Calu3 (cell line): ENCODE measurements at regions not wholly inside any gene's neighbourhood (a gene's known extent, or its start where the extent isn't known, plus 50 kb on each side); places are given as distances from the start of the nearest gene placed in this dataset.
"Not testable (repeated sequence)": the region's sequence is repeated elsewhere in the genome, so short reads cannot be mapped to it uniquely, and the experiment has no call there.

Source experiments
- BruUV-seq: library from RNA; stranded (reverse); fragments of 400-500 nt; replicated peaks from 2 replicates; lab custom pipeline; 2021; lab: Mats Ljungman, UMichigan
- CTCF ChIA-PET: fragments of 300-600 bp; sonication (Branson Sonifier 250); formaldehyde crosslinking; loops from one replicate; lab custom pipeline; 2022; ENCODE audit warnings: antibody characterized with exemption; lab: Charles Lee
- DNase-seq: peaks from one replicate; pipeline ENCODE4 v3.0.0; 2022
- H3K27ac Mint-ChIP-seq: one replicate; pipeline ENCODE4 v1.8.0; 2022; ENCODE audit warnings: mixed read lengths; ENCODE audit not compliant: unreplicated experiment
- H3K27me3 Mint-ChIP-seq: one replicate; pipeline ENCODE4 v1.8.0; 2022; ENCODE audit warnings: mixed read lengths; ENCODE audit not compliant: unreplicated experiment
- H3K36me3 Mint-ChIP-seq: one replicate; pipeline ENCODE4 v1.8.0; 2022; ENCODE audit warnings: mild to moderate bottlenecking, moderate library complexity, mixed read lengths; ENCODE audit not compliant: insufficient read depth, unreplicated experiment
- H3K4me1 Mint-ChIP-seq: one replicate; pipeline ENCODE4 v1.8.0; 2022; ENCODE audit warnings: mild to moderate bottlenecking, low read depth, mixed read lengths; ENCODE audit not compliant: unreplicated experiment
- H3K4me3 Mint-ChIP-seq: one replicate; pipeline ENCODE4 v1.8.0; 2022; ENCODE audit warnings: mild to moderate bottlenecking, low read depth, moderate library complexity, mixed read lengths; ENCODE audit not compliant: unreplicated experiment
- H3K9me3 Mint-ChIP-seq: one replicate; pipeline ENCODE4 v1.8.0; 2022; ENCODE audit warnings: low read depth, mixed read lengths; ENCODE audit not compliant: unreplicated experiment
- intact Hi-C: fragments of 100-400 bp; cut with micrococcal nuclease; formaldehyde crosslinking; loops from one replicate; pipeline ENCODE4 v1.10.0; 2022; ENCODE audit not compliant: unreplicated experiment
- TF ChIP-seq, protein P1 (sequence below): fragments of 200-600 bp; IDR thresholded peaks from one replicate; pipeline ENCODE4 v1.8.0; 2022; ENCODE audit warnings: antibody characterized with exemption; ENCODE audit not compliant: unreplicated experiment

DNA sequence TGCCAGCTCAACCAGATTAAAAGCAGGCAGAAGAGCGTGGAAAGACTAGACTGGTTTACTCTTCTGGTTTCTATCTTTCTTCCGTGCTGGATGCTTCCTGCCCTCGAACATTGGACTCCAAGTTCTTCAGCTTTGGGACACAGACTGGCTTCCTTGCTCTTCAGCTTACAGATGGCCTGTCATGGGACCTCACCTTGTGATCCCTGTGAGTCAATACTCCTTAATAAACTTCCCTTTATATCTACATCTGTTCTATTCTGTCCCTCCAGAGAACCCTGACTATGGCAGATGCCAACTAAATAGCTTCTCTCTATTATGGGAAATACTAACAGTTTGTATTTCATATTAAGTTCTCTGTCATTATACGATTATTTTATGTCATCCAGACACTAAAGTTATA lies 609.1 kb downstream of the LMO7 start:
- Mint-ChIP-seq H3K27me3 (peaks cover 12% of the 10 kb centered on the region), H3K4me3 (no peak overlapping the region), H3K4me1 (no peaks in the 10 kb centered on the region), H3K36me3 (no peaks in the 10 kb centered on the region), H3K27ac (no peak overlapping the region), H3K9me3 (no peaks in the 10 kb centered on the region)
- BruUV-seq: no TSS peak
- intact Hi-C loops: no loop called here
- CTCF ChIA-PET: no interaction called here
- TF ChIP-seq, protein P1, sequence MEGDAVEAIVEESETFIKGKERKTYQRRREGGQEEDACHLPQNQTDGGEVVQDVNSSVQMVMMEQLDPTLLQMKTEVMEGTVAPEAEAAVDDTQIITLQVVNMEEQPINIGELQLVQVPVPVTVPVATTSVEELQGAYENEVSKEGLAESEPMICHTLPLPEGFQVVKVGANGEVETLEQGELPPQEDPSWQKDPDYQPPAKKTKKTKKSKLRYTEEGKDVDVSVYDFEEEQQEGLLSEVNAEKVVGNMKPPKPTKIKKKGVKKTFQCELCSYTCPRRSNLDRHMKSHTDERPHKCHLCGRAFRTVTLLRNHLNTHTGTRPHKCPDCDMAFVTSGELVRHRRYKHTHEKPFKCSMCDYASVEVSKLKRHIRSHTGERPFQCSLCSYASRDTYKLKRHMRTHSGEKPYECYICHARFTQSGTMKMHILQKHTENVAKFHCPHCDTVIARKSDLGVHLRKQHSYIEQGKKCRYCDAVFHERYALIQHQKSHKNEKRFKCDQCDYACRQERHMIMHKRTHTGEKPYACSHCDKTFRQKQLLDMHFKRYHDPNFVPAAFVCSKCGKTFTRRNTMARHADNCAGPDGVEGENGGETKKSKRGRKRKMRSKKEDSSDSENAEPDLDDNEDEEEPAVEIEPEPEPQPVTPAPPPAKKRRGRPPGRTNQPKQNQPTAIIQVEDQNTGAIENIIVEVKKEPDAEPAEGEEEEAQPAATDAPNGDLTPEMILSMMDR: no peak
- no peak for DNase-seq

DNA sequence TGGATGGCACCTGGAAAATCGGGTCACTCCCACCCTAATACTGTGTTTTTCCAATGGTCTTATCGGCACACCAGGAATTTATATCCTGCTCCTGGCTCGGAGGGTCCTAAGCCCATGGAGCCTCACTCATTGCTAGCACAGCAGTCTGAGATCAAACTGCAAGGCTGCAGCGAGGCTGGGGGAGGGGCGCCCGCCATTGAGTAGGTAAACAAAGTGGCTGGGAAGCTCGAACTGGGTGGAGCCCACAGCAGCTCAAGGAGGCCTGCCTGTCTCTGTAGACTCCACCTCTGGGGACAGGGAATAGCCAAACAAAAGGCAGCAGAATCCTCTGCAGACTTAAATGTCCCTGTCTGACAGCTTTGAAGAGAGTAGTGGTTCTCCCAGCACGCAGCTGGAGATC lies 607.0 kb downstream of the LMO7 start:
- intact Hi-C loops, H3K4me1 Mint-ChIP-seq, H3K36me3 Mint-ChIP-seq, BruUV-seq, H3K4me3 Mint-ChIP-seq, DNase-seq, CTCF ChIA-PET, H3K9me3 Mint-ChIP-seq, H3K27ac Mint-ChIP-seq: not testable (repeated sequence)
- peaks cover 12% of the 10 kb centered on the region for H3K27me3 Mint-ChIP-seq

DNA sequence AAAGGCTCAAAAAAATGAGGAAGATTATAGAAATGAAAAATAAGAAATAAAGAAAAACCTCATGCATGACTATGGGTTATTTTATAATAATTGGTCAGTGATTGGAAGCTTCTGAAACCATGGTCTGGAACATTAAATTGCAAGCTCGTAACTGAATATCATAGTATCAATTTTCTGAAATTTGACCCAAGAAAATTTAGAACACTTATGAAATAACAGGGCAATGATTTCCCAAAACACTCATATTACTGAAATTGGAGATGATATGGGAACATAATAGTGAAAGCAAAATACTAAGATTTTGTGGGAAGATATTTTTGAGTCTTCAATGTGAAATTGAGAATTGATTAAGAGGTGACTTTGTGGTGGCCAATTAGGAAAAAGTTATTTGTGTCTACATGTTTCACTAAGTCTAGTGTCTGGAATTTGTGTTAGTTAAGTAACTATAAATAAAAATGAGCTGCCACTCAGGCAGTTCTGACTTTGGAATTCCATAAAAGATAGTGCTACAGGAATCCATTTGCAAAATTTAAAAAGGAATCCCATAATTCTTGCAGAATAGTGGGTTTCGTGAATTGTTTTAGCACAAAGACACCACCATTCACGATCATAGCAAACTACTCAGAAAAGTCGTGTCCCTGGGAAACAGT lies 603.0 kb downstream of the LMO7 start:
- DNase-seq: no peak
- no peaks in the 10 kb centered on the region for H3K9me3 Mint-ChIP-seq
- BruUV-seq: no TSS peak
- H3K4me3 Mint-ChIP-seq: no peak overlapping the region
- TF ChIP-seq, protein P1: no peak
- intact Hi-C loops: no loop called here
- H3K4me1 Mint-ChIP-seq: no peaks in the 10 kb centered on the region
- H3K27ac Mint-ChIP-seq: no peak overlapping the region
- CTCF ChIA-PET: interaction anchor here (0.7 kb wide), 1 partner anchor 662 kb away, joined by 8 read pairs; no protein-coding TSS in a partner anchor
- H3K36me3 Mint-ChIP-seq: no peaks in the 10 kb centered on the region
- no peaks in the 10 kb centered on the region for H3K27me3 Mint-ChIP-seq

DNA sequence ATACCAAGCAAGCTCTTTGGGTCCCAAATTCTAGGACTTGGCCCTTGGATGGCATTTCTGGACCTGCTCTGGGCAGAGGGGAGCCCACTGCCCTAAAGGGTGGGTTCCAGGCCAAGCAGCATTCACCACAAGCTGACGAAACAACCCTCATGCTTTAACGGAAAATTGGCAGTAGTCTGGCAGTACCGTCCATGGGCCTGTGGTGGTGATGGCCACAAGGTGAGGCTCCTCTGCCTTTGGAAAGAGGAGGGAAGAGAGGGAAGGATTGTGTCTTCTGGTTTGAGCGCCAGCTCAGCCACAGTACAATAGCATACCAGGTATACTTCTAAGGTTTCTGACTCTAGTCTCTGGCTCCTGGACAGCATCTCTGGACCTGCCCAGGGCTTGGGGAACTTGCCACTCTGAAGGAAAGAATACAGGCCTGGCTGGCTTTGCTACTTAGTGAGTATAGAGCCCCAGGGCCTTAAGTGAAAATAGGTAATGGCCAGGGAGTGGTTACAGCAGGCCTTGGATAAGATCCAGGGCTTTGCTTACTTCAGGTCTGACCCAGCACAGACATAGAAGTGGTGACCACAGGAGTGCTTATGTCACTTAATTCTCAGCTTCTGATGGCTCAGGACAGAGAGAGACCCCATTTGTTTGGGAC lies 595.5 kb downstream of the LMO7 start:
- CTCF ChIA-PET: no interaction called here
- DNase-seq: no peak
- TF ChIP-seq, protein P1: no peak
- H3K4me3 Mint-ChIP-seq: no peak overlapping the region
- BruUV-seq: no TSS peak
- no peaks in the 10 kb centered on the region for H3K36me3 Mint-ChIP-seq
- intact Hi-C loops: no loop called here
- H3K27ac Mint-ChIP-seq: no peak overlapping the region
- no peaks in the 10 kb centered on the region for H3K9me3 Mint-ChIP-seq
- no peaks in the 10 kb centered on the region for H3K27me3 Mint-ChIP-seq
- H3K4me1 Mint-ChIP-seq: no peaks in the 10 kb centered on the region

DNA sequence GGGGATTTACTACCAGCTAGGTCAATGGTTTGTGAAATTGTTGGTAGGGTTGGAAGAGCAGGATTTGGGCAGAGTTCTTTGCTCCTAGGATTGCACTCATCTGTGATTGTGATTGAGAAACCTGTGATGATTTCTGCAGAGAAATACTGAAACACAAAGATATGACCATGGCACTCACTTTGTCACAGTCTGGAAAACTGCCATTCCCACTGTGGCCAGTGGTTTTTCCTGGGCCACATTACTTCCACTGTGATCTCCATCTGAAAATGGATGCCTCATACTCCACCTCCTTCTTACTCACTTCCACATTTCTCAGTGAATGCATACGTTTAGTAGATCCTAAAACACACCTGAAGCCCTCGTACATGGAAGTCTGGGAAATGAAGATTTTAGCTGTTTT lies 593.2 kb downstream of the LMO7 start:
- TF ChIP-seq, protein P1: no peak
- CTCF ChIA-PET: no interaction called here
- no peak overlapping the region for H3K27ac Mint-ChIP-seq
- H3K9me3 Mint-ChIP-seq: peaks cover 3% of the 10 kb centered on the region
- intact Hi-C loops: no loop called here
- H3K36me3 Mint-ChIP-seq: no peaks in the 10 kb centered on the region
- DNase-seq: no peak
- no peaks in the 10 kb centered on the region for H3K4me1 Mint-ChIP-seq
- no TSS peak for BruUV-seq
- no peak overlapping the region for H3K4me3 Mint-ChIP-seq
- no peaks in the 10 kb centered on the region for H3K27me3 Mint-ChIP-seq
